Mesothelial cell of epicardium (in vitro differentiated cells): ENCODE measurements at regions not wholly inside any gene's neighbourhood (a gene's known extent, or its start where the extent isn't known, plus 50 kb on each side); places are given as distances from the start of the nearest gene placed in this dataset.

Experiments
- DNase-seq, 2 experiments: peaks; one replicate each; pipeline ENCODE4 v3.0.0; 2021; ENCODE audit warnings: low spot score in 2 of 2; ENCODE audit not compliant: unreplicated experiment in 2 of 2
- H3K27ac Mint-ChIP-seq: 2 replicates; pipeline ENCODE4 v1.8.0; 2021; ENCODE audit warnings: mixed read lengths
- H3K27me3 Mint-ChIP-seq: 2 replicates; pipeline ENCODE4 v1.8.0; 2021; ENCODE audit warnings: low read depth, mixed read lengths
- H3K36me3 Mint-ChIP-seq: 2 replicates; pipeline ENCODE4 v1.8.0; 2021; ENCODE audit warnings: mixed read lengths
- H3K4me1 Mint-ChIP-seq: 2 replicates; pipeline ENCODE4 v1.8.0; 2021; ENCODE audit warnings: mixed read lengths
- H3K4me3 Mint-ChIP-seq: 2 replicates; pipeline ENCODE4 v1.8.0; 2021; ENCODE audit warnings: mild to moderate bottlenecking, moderate library complexity, mixed read lengths
- H3K9me3 Mint-ChIP-seq: 2 replicates; pipeline ENCODE4 v1.8.0; 2021; ENCODE audit warnings: mixed read lengths
- CTCF ChIP-seq: fragments of 200-600 bp; sonication (generic); IDR thresholded peaks from one replicate; pipeline ENCODE4 v1.5.0; 2021; ENCODE audit warnings: antibody characterized with exemption; ENCODE audit not compliant: unreplicated experiment

DNA sequence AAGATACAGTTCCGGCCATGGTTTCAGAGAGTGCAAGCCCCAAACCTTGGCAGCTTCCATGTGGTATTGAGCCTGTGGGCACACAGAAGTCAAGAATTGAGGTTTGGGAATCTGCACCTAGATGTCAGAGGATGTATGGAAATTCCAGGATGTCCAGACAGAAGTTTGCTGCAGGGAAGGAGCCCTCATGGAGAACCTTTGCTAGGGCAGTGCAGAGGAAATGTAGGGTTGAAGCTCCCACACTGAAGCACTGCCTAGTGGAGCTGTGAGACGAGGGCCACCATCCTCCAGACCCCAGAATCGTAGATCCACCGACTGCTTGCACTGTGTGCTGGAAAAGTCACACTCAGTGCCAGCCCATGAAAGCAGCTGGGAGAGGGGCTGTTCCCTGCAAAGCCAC, 267.5 kb downstream of the OGFRL1 start:
- Mint-ChIP-seq H3K4me1 (no peaks in the 10 kb centered on the region), H3K27ac (no peak overlapping the region), H3K4me3 (no peak overlapping the region), H3K9me3 (peaks cover 67% of the 10 kb centered on the region), H3K27me3 (no peaks in the 10 kb centered on the region), H3K36me3 (peaks cover 9% of the 10 kb centered on the region)
- no peak for TF ChIP-seq CTCF
- DNase-seq: no peak

- no peak for DNase-seq
- Mint-ChIP-seq H3K27me3 (no peaks in the 10 kb centered on the region), H3K36me3 (peaks cover 9% of the 10 kb centered on the region), H3K9me3 (peaks cover 55% of the 10 kb centered on the region), H3K27ac (no peak overlapping the region), H3K4me3 (no peak overlapping the region), H3K4me1 (no peaks in the 10 kb centered on the region)
- no peak for TF ChIP-seq CTCF
These were observed 270.4 kb downstream of the OGFRL1 start for GRCh38 chr6:71558974-71559373.

- DNase-seq: no peak
- Mint-ChIP-seq H3K4me3 (no peak overlapping the region), H3K4me1 (no peaks in the 10 kb centered on the region), H3K27ac (no peak overlapping the region), H3K27me3 (no peaks in the 10 kb centered on the region), H3K36me3 (no peaks in the 10 kb centered on the region), H3K9me3 (no peaks in the 10 kb centered on the region)
- no peak for TF ChIP-seq CTCF
These were observed 279.0 kb downstream of the OGFRL1 start for GRCh38 chr6:71567562-71567961.

- Mint-ChIP-seq H3K9me3 (no peaks in the 10 kb centered on the region), H3K4me1 (no peaks in the 10 kb centered on the region), H3K27me3 (no peaks in the 10 kb centered on the region), H3K4me3 (no peak overlapping the region), H3K36me3 (no peaks in the 10 kb centered on the region), H3K27ac (no peak overlapping the region)
- DNase-seq: no peak
- no peak for TF ChIP-seq CTCF
These were observed 289.2 kb downstream of the OGFRL1 start for GRCh38 chr6:71577766-71578165.

GRCh38 chr6:71579902-71580301, 291.3 kb downstream of the OGFRL1 start:
- TF ChIP-seq CTCF: no peak
- Mint-ChIP-seq H3K4me3 (no peak overlapping the region), H3K27me3 (no peaks in the 10 kb centered on the region), H3K9me3 (no peaks in the 10 kb centered on the region), H3K27ac (no peak overlapping the region), H3K36me3 (no peaks in the 10 kb centered on the region), H3K4me1 (no peaks in the 10 kb centered on the region)
- no peak for DNase-seq

GRCh38 chr6:71582820-71583219, 294.2 kb downstream of the OGFRL1 start:
- H3K27ac Mint-ChIP-seq: no peak overlapping the region
- no peaks in the 10 kb centered on the region for H3K9me3 Mint-ChIP-seq
- no peak for TF ChIP-seq CTCF
- no peak for DNase-seq
- H3K36me3 Mint-ChIP-seq: no peaks in the 10 kb centered on the region
- no peaks in the 10 kb centered on the region for H3K27me3 Mint-ChIP-seq
- H3K4me1 Mint-ChIP-seq: no peaks in the 10 kb centered on the region
- no peak overlapping the region for H3K4me3 Mint-ChIP-seq
